ENCODE measurements at regions not wholly inside any gene's neighbourhood (a gene's known extent, or its start where the extent isn't known, plus 50 kb on each side); places are given as distances from the start of the nearest gene placed in this dataset.
"Not testable (repeated sequence)": the region's sequence is repeated elsewhere in the genome, so short reads cannot be mapped to it uniquely, and the experiment has no call there.

- Histone ChIP-seq H3K4me2 (no peak overlapping the region), H3K27me3 (no peaks in the 10 kb centered on the region), H4K20me1 (ENCODE audit: insufficient read depth, poor library complexity, severe bottlenecking) (no peaks in the 10 kb centered on the region), H3K9me2 (replicated peaks; ENCODE audit: insufficient read depth) (no peaks in the 10 kb centered on the region), H3K4me3 (no peak overlapping the region), H3K36me3 (replicated peaks; ENCODE audit: insufficient read depth, low read depth) (no peaks in the 10 kb centered on the region), H3K4me1 (ENCODE audit: insufficient read depth) (no peaks in the 10 kb centered on the region), H2AFZ (no peak overlapping the region), H3K27ac (no peak overlapping the region), H3K79me2 (no peaks in the 10 kb centered on the region), H3K9me3 (ENCODE audit: low read depth) (no peaks in the 10 kb centered on the region)
- no peak for DNase-seq (ENCODE audit: low spot score)
- 64% methylated on average over 1 of the region's 1 CpG for WGBS (ENCODE audit: low lambda C conversion rate, missing lambda C conversion rate)
- TF ChIP-seq EZH2phosphoT487 (IDR thresholded peaks at IDR 0.05; ENCODE audit: low read depth, severe bottlenecking, unreplicated experiment), result no peak
- TF ChIP-seq CTCF (IDR thresholded peaks at IDR 0.05; ENCODE audit: poor library complexity), result no peak
- TF ChIP-seq EZH2 (IDR thresholded peaks at IDR 0.05; ENCODE audit: borderline replicate concordance), result no peak
These were observed 369.7 kb upstream of the RGS18 start for GRCh38 chr1:191788551-191788950.

DNA sequence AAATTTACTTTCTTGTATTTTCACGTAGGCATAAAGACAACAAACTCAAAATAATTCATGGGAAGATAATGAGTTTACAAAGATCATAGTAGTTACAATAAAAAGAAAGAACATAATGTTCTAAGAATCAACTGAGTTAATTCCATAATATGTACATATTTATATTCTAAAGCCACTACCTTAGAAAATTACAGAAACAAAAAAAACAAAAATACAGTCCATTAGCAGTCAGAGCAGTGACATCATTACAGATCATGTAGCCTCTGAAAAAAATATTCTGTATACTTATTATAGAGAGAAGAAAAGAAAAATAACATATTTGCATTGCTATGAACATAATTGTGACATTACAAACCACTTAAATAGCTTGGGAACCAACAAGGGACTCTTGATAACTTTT lies 360.1 kb upstream of the RGS18 start:
- Histone ChIP-seq H2AFZ (no peak overlapping the region), H3K36me3 (replicated peaks; ENCODE audit: insufficient read depth, low read depth) (no peaks in the 10 kb centered on the region), H4K20me1 (ENCODE audit: insufficient read depth, poor library complexity, severe bottlenecking) (no peaks in the 10 kb centered on the region), H3K4me1 (ENCODE audit: insufficient read depth) (no peaks in the 10 kb centered on the region), H3K27ac (no peak overlapping the region), H3K79me2 (no peaks in the 10 kb centered on the region), H3K9me2 (replicated peaks; ENCODE audit: insufficient read depth) (no peaks in the 10 kb centered on the region), H3K27me3 (no peaks in the 10 kb centered on the region), H3K4me3 (no peak overlapping the region), H3K9me3 (ENCODE audit: low read depth) (no peaks in the 10 kb centered on the region), H3K4me2 (no peak overlapping the region)
- no peak for DNase-seq (ENCODE audit: low spot score)
- WGBS (ENCODE audit: low lambda C conversion rate, missing lambda C conversion rate), result 86% methylated on average over 1 of the region's 1 CpG
- TF ChIP-seq EZH2 (IDR thresholded peaks at IDR 0.05; ENCODE audit: borderline replicate concordance) (no peak), EZH2phosphoT487 (IDR thresholded peaks at IDR 0.05; ENCODE audit: low read depth, severe bottlenecking, unreplicated experiment) (no peak), CTCF (IDR thresholded peaks at IDR 0.05; ENCODE audit: poor library complexity) (no peak)

DNA sequence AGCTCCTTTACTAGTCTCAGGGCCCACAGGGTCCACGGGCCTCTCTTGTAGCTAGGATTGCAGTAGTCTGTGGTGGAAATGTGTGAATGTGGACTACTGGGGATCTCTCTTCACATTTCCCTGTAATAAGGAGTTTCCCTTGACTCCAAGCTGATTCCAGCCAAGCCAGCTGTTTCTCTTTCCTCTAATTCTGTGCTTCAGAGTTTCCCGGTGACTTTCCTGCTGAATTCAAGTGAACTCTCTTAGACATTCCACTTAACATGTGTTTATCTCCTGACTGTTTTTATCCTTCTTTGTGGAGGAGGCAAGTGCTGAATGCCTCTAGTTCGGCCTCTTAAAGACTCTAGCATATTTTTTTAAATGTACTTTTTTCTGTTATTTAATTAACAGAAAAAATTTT lies 354.0 kb upstream of the RGS18 start:
- TF ChIP-seq EZH2phosphoT487 (IDR thresholded peaks at IDR 0.05; ENCODE audit: low read depth, severe bottlenecking, unreplicated experiment) (no peak), CTCF (IDR thresholded peaks at IDR 0.05; ENCODE audit: poor library complexity) (no peak), EZH2 (IDR thresholded peaks at IDR 0.05; ENCODE audit: borderline replicate concordance) (no peak)
- Histone ChIP-seq H3K4me3 (no peak overlapping the region), H3K79me2 (no peaks in the 10 kb centered on the region), H3K9me3 (ENCODE audit: low read depth) (no peaks in the 10 kb centered on the region), H3K36me3 (replicated peaks; ENCODE audit: insufficient read depth, low read depth) (no peaks in the 10 kb centered on the region), H3K4me2 (no peak overlapping the region), H3K9me2 (replicated peaks; ENCODE audit: insufficient read depth) (no peaks in the 10 kb centered on the region), H3K27me3 (no peaks in the 10 kb centered on the region), H3K4me1 (ENCODE audit: insufficient read depth) (no peaks in the 10 kb centered on the region), H3K27ac (no peak overlapping the region), H4K20me1 (ENCODE audit: insufficient read depth, poor library complexity, severe bottlenecking) (no peaks in the 10 kb centered on the region), H2AFZ (no peak overlapping the region)
- WGBS (ENCODE audit: low lambda C conversion rate, missing lambda C conversion rate), result 93% methylated on average over 3 of the region's 3 CpGs
- no peak for DNase-seq (ENCODE audit: low spot score)

DNA sequence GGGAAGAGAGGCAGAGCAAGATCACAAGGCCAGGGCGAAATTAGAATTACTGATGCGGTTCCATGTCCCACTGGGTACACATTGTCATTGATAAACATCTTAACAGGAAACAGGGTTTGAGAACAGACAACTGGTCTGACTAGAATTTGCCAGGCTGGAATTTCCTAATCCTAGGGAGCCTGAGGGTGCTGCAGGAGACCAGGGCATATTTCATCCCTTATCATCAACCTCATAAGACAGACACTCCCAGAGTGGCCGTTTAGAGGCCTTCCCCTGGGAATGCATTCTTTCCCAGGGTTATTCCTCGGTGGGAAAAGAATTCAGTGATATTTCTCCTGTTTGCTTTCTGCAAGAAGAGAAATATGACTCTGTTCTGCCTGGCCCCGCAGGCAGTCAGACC lies 344.7 kb upstream of the RGS18 start:
- H3K27me3 ChIP-seq; DNase-seq (ENCODE audit: low spot score); H2AFZ ChIP-seq; H3K4me1 ChIP-seq (ENCODE audit: insufficient read depth); H3K9me3 ChIP-seq (ENCODE audit: low read depth); H3K79me2 ChIP-seq; H3K4me2 ChIP-seq; H4K20me1 ChIP-seq (ENCODE audit: insufficient read depth, poor library complexity, severe bottlenecking); H3K4me3 ChIP-seq; H3K36me3 ChIP-seq (replicated peaks; ENCODE audit: insufficient read depth, low read depth); H3K27ac ChIP-seq; H3K9me2 ChIP-seq (replicated peaks; ENCODE audit: insufficient read depth): not testable (repeated sequence)
- 65% methylated on average over 5 of the region's 5 CpGs for WGBS (ENCODE audit: low lambda C conversion rate, missing lambda C conversion rate)
